GM12874 (cell line): ENCODE measurements at regions not wholly inside any gene's neighbourhood (a gene's known extent, or its start where the extent isn't known, plus 50 kb on each side); places are given as distances from the start of the nearest gene placed in this dataset.

Source experiments
- TF ChIP-seq, protein P1 (sequence below): IDR thresholded peaks from 2 replicates; pipeline ENCODE4 v1.5.1; 2011; ENCODE audit warnings: low read depth, mild to moderate bottlenecking, control low read depth, low read length, moderate library complexity; ENCODE audit not compliant: insufficient read depth

- TF ChIP-seq, protein P1, sequence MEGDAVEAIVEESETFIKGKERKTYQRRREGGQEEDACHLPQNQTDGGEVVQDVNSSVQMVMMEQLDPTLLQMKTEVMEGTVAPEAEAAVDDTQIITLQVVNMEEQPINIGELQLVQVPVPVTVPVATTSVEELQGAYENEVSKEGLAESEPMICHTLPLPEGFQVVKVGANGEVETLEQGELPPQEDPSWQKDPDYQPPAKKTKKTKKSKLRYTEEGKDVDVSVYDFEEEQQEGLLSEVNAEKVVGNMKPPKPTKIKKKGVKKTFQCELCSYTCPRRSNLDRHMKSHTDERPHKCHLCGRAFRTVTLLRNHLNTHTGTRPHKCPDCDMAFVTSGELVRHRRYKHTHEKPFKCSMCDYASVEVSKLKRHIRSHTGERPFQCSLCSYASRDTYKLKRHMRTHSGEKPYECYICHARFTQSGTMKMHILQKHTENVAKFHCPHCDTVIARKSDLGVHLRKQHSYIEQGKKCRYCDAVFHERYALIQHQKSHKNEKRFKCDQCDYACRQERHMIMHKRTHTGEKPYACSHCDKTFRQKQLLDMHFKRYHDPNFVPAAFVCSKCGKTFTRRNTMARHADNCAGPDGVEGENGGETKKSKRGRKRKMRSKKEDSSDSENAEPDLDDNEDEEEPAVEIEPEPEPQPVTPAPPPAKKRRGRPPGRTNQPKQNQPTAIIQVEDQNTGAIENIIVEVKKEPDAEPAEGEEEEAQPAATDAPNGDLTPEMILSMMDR = no peak
These were observed 54.1 kb upstream of the ARHGAP42 start for GRCh38 chr11:100632941-100633452.

GRCh38 chr11:100635194-100635593 lies 51.9 kb upstream of the ARHGAP42 start:
- TF ChIP-seq, protein P1 = no peak

DNA sequence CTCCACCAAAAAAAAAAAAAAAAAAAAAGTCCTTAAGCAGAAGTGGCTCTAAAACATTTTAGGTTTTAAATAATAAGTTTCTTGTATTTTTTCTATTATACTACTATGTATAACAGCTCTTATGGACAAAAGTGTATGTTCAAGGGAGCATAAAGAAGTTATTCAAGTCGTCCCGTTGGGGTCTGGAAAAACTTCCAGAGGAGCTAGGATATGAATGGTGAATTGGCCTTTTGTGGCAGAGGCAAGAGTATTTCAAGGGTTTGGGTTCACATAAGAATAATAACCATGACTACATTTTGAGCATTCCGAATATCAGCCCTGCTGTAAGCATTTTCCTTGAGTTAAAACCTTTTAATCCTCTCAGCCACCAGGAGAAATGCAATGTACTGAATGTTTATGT lies 50.6 kb upstream of the ARHGAP42 start:
- TF ChIP-seq, protein P1 = no peak
